IMR-90 (cell line): ENCODE measurements at regions not wholly inside any gene's neighbourhood (a gene's known extent, or its start where the extent isn't known, plus 50 kb on each side); places are given as distances from the start of the nearest gene placed in this dataset.

Experiments used
- ATAC-seq: fragments of 200-7000 bp; cut with Tn5 transposase; 2 replicates; pipeline ENCODE4 v1.9.1; 2020; ENCODE audit warnings: low read depth, mild to moderate bottlenecking, moderate library complexity
- BruUV-seq: library from RNA; stranded (reverse); fragments of 400-500 nt; replicated peaks from 2 replicates; lab custom pipeline; 2021; lab: Mats Ljungman, UMichigan
- CTCF ChIA-PET: fragments of 300-600 bp; formaldehyde crosslinking; extraction: SDS; loops from one replicate; lab custom pipeline; 2021; ENCODE audit warnings: antibody characterized with exemption; lab: Yijun Ruan, JAX
- POLR2A ChIA-PET: fragments of 300-600 bp; sonication (Branson Sonifier 250); formaldehyde crosslinking; loops from one replicate; lab custom pipeline; 2022; ENCODE audit warnings: antibody characterized with exemption; ENCODE audit not compliant: unreplicated experiment; lab: Charles Lee
- DNase-seq: peaks from one replicate; pipeline ENCODE4 v3.0.0; 2013
- H2AFZ ChIP-seq: replicated peaks from 2 replicates; pipeline ENCODE3; 2013; ENCODE audit warnings: low read length, mild to moderate bottlenecking; ENCODE audit not compliant: poor library complexity
- H2AK5ac ChIP-seq: 2 replicates; pipeline ENCODE4 v1.6.1; 2013; ENCODE audit warnings: low read depth, low read length, inconsistent platforms
- H2AK9ac ChIP-seq: replicated peaks from 2 replicates; pipeline ENCODE3; 2013; ENCODE audit warnings: mild to moderate bottlenecking, low read depth, low read length, moderate library complexity; ENCODE audit not compliant: poor library complexity
- H2BK120ac ChIP-seq: 2 replicates; pipeline ENCODE4 v1.6.1; 2013; ENCODE audit warnings: low read depth, low read length, inconsistent platforms
- H2BK15ac ChIP-seq: 3 replicates; pipeline ENCODE4 v1.6.1; 2013; ENCODE audit warnings: low read depth, low read length, inconsistent platforms
- H2BK20ac ChIP-seq: 2 replicates; pipeline ENCODE4 v1.6.1; 2013; ENCODE audit warnings: low read depth, mild to moderate bottlenecking, inconsistent platforms, low read length, moderate library complexity
- H2BK5ac ChIP-seq: 2 replicates; pipeline ENCODE4 v1.6.1; 2013; ENCODE audit warnings: mild to moderate bottlenecking, low read depth, low read length, inconsistent platforms; ENCODE audit not compliant: poor library complexity, severe bottlenecking
- H3K14ac ChIP-seq: replicated peaks from 2 replicates; pipeline ENCODE4 v1.6.1; 2013; ENCODE audit warnings: low read depth, low read length, inconsistent platforms
- H3K18ac ChIP-seq: 2 replicates; pipeline ENCODE4 v1.6.1; 2013; ENCODE audit warnings: low read depth, low read length, control low read depth
- H3K23ac ChIP-seq: 2 replicates; pipeline ENCODE4 v1.6.1; 2013; ENCODE audit warnings: low read depth, low read length, inconsistent platforms
- H3K27ac ChIP-seq: 2 replicates; pipeline ENCODE4 v1.5.1; 2013; ENCODE audit warnings: mild to moderate bottlenecking, control low read depth, low read length; ENCODE audit not compliant: insufficient read depth
- H3K27me3 ChIP-seq: 2 replicates; pipeline ENCODE4 v1.6.1; 2013; ENCODE audit warnings: low read length; ENCODE audit not compliant: control insufficient read depth, insufficient read depth
- H3K36me3 ChIP-seq: 2 replicates; pipeline ENCODE4 v1.6.1; 2013; ENCODE audit warnings: low read length, mixed read lengths; ENCODE audit not compliant: control insufficient read depth, insufficient read depth
- H3K4ac ChIP-seq: 2 replicates; pipeline ENCODE4 v1.6.1; 2013; ENCODE audit warnings: low read depth, low read length, inconsistent platforms
- H3K4me1 ChIP-seq: 2 replicates; pipeline ENCODE4 v1.6.1; 2013; ENCODE audit warnings: low read length, mixed read lengths; ENCODE audit not compliant: control insufficient read depth, insufficient read depth
- H3K4me2 ChIP-seq: 2 replicates; pipeline ENCODE4 v1.6.1; 2013; ENCODE audit warnings: low read depth, mild to moderate bottlenecking, control low read depth, low read length, moderate library complexity
- H3K4me3 ChIP-seq: 2 replicates; pipeline ENCODE4 v1.5.1; 2013; ENCODE audit warnings: low read depth, mild to moderate bottlenecking, control low read depth, low read length, moderate library complexity; ENCODE audit not compliant: insufficient read depth
- H3K56ac ChIP-seq: 2 replicates; pipeline ENCODE4 v1.6.1; 2013; ENCODE audit warnings: low read length, inconsistent platforms; ENCODE audit not compliant: insufficient read depth; ENCODE audit errors: extremely low read depth
- H3K79me1 ChIP-seq, 2 experiments: 2 replicates each; pipeline ENCODE4 v1.6.1; 2013; ENCODE audit warnings: low read length in 2 of 2, inconsistent platforms in 1 of 2, low read depth in 1 of 2
- H3K9ac ChIP-seq: 2 replicates; pipeline ENCODE4 v1.6.1; 2013; ENCODE audit warnings: low read depth, low read length, control low read depth
- H3K9me1 ChIP-seq: 2 replicates; pipeline ENCODE4 v1.6.1; 2013; ENCODE audit warnings: low read length, inconsistent platforms; ENCODE audit not compliant: insufficient read depth
- H3K9me3 ChIP-seq: 2 replicates; pipeline ENCODE4 v1.6.1; 2013; ENCODE audit warnings: low read length; ENCODE audit not compliant: control insufficient read depth, insufficient read depth
- H4K20me1 ChIP-seq: 2 replicates; pipeline ENCODE4 v1.6.1; 2013; ENCODE audit warnings: low read length, inconsistent platforms; ENCODE audit not compliant: insufficient read depth
- H4K5ac ChIP-seq: 2 replicates; pipeline ENCODE4 v1.6.1; 2013; ENCODE audit warnings: mild to moderate bottlenecking, low read depth, low read length, control low read depth
- H4K8ac ChIP-seq, 2 experiments: 2 replicates each; pipeline ENCODE4 v1.6.1; 2013; ENCODE audit warnings: low read depth in 2 of 2, low read length in 2 of 2, control low read depth in 1 of 2, inconsistent platforms in 1 of 2
- H4K91ac ChIP-seq: 2 replicates; pipeline ENCODE4 v1.6.1; 2013; ENCODE audit warnings: low read depth, low read length, inconsistent platforms; ENCODE audit not compliant: insufficient read depth
- CEBPB ChIP-seq: IDR thresholded peaks from 2 replicates; pipeline ENCODE4 v1.6.1; 2012; ENCODE audit warnings: low read depth, low read length, improper control_type of control experiment
- CTCF ChIP-seq: conservative IDR thresholded peaks from 2 replicates; pipeline ENCODE4 v1.5.1; 2012; ENCODE audit warnings: mild to moderate bottlenecking, low read depth, low read length, improper control_type of control experiment
- ELK1 ChIP-seq: fragments of 150-350 bp; IDR thresholded peaks from 2 replicates; pipeline ENCODE4 v1.6.1; 2016; ENCODE audit warnings: low read depth, mild to moderate bottlenecking, low read length, moderate library complexity, borderline replicate concordance
- FOS ChIP-seq: fragments of 150-350 bp; IDR thresholded peaks from 2 replicates; pipeline ENCODE4 v1.6.1; 2016; ENCODE audit warnings: low read depth, low read length
- MAZ ChIP-seq: IDR thresholded peaks from 2 replicates; pipeline ENCODE4 v1.6.1; 2012; ENCODE audit warnings: low read depth, mild to moderate bottlenecking, low read length, improper control_type of control experiment, moderate library complexity, borderline replicate concordance
- NFE2L2 ChIP-seq: fragments of 150-350 bp; IDR thresholded peaks from 2 replicates; pipeline ENCODE4 v1.6.1; 2016; ENCODE audit warnings: low read depth, mild to moderate bottlenecking, low read length
- USF2 ChIP-seq: fragments of 150-350 bp; IDR thresholded peaks from 2 replicates; pipeline ENCODE4 v1.6.1; 2017; ENCODE audit warnings: mild to moderate bottlenecking, antibody characterized with exemption, low read length, low read depth
- WGBS, 2 experiments: methylation state at CpG; one replicate each; pipeline versions ENCODE4 v1.1.5 to v1.1.7; 2013; ENCODE audit warnings: missing lambda C conversion rate in 2 of 2; ENCODE audit not compliant: insufficient read length in 1 of 2; ENCODE audit errors: extremely low coverage in 2 of 2; 5-methylcytosine and 5-hydroxymethylcytosine counted together
- dilution Hi-C: fragments of 300-500 bp; cut with HindIII; formaldehyde crosslinking; loops from one replicate; pipeline ENCODE4 v1.14.3; 2018; ENCODE audit warnings: low sequenced_read_pairs; ENCODE audit not compliant: unreplicated experiment
- in situ Hi-C: fragments of 300-500 bp; cut with MboI; formaldehyde crosslinking; loops from 3 replicates; pipeline ENCODE4 v1.14.3; 2019; ENCODE audit warnings: low sequenced_read_pairs, inconsistent platforms, mixed read lengths
- intact Hi-C: fragments of 100-400 bp; cut with micrococcal nuclease; formaldehyde crosslinking; loops from 2 replicates; pipeline ENCODE4 v1.10.0; 2022

- in situ Hi-C loops: no loop called here
- Histone ChIP-seq H2AFZ (no peak overlapping the region), H3K14ac (no peak overlapping the region), H4K20me1 (no peaks in the 10 kb centered on the region), H3K9me3 (peaks cover 29% of the 10 kb centered on the region), H4K91ac (no peak overlapping the region), H4K5ac (no peak overlapping the region), H3K9ac (no peak overlapping the region), H2AK5ac (no peak overlapping the region), H3K36me3 (no peaks in the 10 kb centered on the region), H3K4me3 (no peak overlapping the region), H2BK5ac (no peak overlapping the region), H2BK15ac (no peak overlapping the region), H3K79me1 (no peaks in the 10 kb centered on the region), H2AK9ac (no peak overlapping the region), H3K56ac (no peak overlapping the region), H3K9me1 (no peaks in the 10 kb centered on the region), H3K27ac (no peak overlapping the region), H4K8ac (no peak overlapping the region), H3K27me3 (no peaks in the 10 kb centered on the region), H2BK20ac (no peak overlapping the region), H3K4me1 (no peaks in the 10 kb centered on the region), H3K4me2 (no peak overlapping the region), H3K18ac (no peak overlapping the region), H3K4ac (no peak overlapping the region), H2BK120ac (no peak overlapping the region), H3K23ac (no peak overlapping the region)
- BruUV-seq: no TSS peak
- dilution Hi-C loops: no loop called here
- intact Hi-C loops: no loop called here
- DNase-seq: no peak
- TF ChIP-seq ELK1: no peak
- TF ChIP-seq NFE2L2: no peak
- no peak for TF ChIP-seq FOS
- TF ChIP-seq CTCF: no peak
- no peak for TF ChIP-seq MAZ
- no peak for TF ChIP-seq USF2
- no peak for TF ChIP-seq CEBPB
- POLR2A ChIA-PET: no interaction called here
- CTCF ChIA-PET: no interaction called here
- no CpG with 5 or more reads among the region's 1 CpG for WGBS, 2 experiments
- no peak for ATAC-seq
Observed at GRCh38 chr10:117818721-117819120, 228.0 kb downstream of the RAB11FIP2 start.
